ENCODE measurements at regions not wholly inside any gene's neighbourhood (a gene's known extent, or its start where the extent isn't known, plus 50 kb on each side); places are given as distances from the start of the nearest gene placed in this dataset.

DNA sequence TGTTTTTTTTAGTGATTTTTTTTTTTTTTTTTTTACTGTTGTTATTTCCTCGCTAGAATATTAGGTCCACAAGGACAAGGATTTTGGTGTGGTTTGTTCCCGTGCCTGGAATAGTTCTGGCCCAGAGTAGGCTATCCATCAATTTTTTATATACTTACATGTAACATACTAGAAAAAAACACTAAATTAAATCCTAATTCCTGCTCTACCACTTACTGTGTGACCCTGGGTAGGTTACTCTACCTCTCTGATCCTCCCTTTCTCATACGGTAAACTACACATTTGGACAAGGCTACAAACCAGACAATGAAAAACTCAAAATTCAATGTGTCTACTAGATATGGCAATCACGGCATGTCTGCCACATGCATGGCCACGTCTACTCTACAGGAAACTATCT, 141.3 kb upstream of the ABCA1 start:
- H3K9me3 Mint-ChIP-seq = no peaks in the 10 kb centered on the region
- no peak overlapping the region for H3K4me3 Mint-ChIP-seq
- ChIA-PET CTCF (no interaction called here), POLR2A (no interaction called here)
- no peak overlapping the region for H3K27ac Mint-ChIP-seq
- TF ChIP-seq, protein P1, sequence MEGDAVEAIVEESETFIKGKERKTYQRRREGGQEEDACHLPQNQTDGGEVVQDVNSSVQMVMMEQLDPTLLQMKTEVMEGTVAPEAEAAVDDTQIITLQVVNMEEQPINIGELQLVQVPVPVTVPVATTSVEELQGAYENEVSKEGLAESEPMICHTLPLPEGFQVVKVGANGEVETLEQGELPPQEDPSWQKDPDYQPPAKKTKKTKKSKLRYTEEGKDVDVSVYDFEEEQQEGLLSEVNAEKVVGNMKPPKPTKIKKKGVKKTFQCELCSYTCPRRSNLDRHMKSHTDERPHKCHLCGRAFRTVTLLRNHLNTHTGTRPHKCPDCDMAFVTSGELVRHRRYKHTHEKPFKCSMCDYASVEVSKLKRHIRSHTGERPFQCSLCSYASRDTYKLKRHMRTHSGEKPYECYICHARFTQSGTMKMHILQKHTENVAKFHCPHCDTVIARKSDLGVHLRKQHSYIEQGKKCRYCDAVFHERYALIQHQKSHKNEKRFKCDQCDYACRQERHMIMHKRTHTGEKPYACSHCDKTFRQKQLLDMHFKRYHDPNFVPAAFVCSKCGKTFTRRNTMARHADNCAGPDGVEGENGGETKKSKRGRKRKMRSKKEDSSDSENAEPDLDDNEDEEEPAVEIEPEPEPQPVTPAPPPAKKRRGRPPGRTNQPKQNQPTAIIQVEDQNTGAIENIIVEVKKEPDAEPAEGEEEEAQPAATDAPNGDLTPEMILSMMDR (IDR thresholded peaks at IDR 0.05) = no peak
- no peaks in the 10 kb centered on the region for H3K36me3 Mint-ChIP-seq (ENCODE audit: low read depth)
- peaks cover 2% of the 10 kb centered on the region for H3K27me3 Mint-ChIP-seq
- H3K4me1 Mint-ChIP-seq (ENCODE audit: low read depth) = no peaks in the 10 kb centered on the region
- intact Hi-C loops (cut with micrococcal nuclease) = no loop called here
- DNase-seq = no peak
- no peak for ATAC-seq

- no peaks in the 10 kb centered on the region for H3K4me1 Mint-ChIP-seq (ENCODE audit: low read depth)
- no peak overlapping the region for H3K27ac Mint-ChIP-seq
- H3K9me3 Mint-ChIP-seq = no peaks in the 10 kb centered on the region
- intact Hi-C loops (cut with micrococcal nuclease) = no loop called here
- ChIA-PET POLR2A (interaction anchor here (0.5 kb wide), 1 partner anchor 31 kb away, joined by 3 read pairs; no protein-coding TSS in a partner anchor), CTCF (no interaction called here)
- DNase-seq (no peak), ATAC-seq (no peak)
- TF ChIP-seq, protein P1 (IDR thresholded peaks at IDR 0.05) = no peak
- H3K36me3 Mint-ChIP-seq (ENCODE audit: low read depth) = no peaks in the 10 kb centered on the region
- no peak overlapping the region for H3K4me3 Mint-ChIP-seq
- H3K27me3 Mint-ChIP-seq = peaks cover 2% of the 10 kb centered on the region
Measured at GRCh38 chr9:105069696-105070095, 141.7 kb upstream of the ABCA1 start.

GRCh38 chr9:105070176-105070575, 142.2 kb upstream of the ABCA1 start:
- H3K4me3 Mint-ChIP-seq = no peak overlapping the region
- ChIA-PET CTCF (no interaction called here), POLR2A (interaction anchor here (0.5 kb wide), 1 partner anchor 31 kb away, joined by 3 read pairs; no protein-coding TSS in a partner anchor)
- DNase-seq (no peak), ATAC-seq (no peak)
- no peaks in the 10 kb centered on the region for H3K36me3 Mint-ChIP-seq (ENCODE audit: low read depth)
- H3K27me3 Mint-ChIP-seq = no peaks in the 10 kb centered on the region
- TF ChIP-seq, protein P1 (IDR thresholded peaks at IDR 0.05) = no peak
- no peaks in the 10 kb centered on the region for H3K4me1 Mint-ChIP-seq (ENCODE audit: low read depth)
- intact Hi-C loops (cut with micrococcal nuclease) = no loop called here
- H3K9me3 Mint-ChIP-seq = no peaks in the 10 kb centered on the region
- H3K27ac Mint-ChIP-seq = no peak overlapping the region

DNA sequence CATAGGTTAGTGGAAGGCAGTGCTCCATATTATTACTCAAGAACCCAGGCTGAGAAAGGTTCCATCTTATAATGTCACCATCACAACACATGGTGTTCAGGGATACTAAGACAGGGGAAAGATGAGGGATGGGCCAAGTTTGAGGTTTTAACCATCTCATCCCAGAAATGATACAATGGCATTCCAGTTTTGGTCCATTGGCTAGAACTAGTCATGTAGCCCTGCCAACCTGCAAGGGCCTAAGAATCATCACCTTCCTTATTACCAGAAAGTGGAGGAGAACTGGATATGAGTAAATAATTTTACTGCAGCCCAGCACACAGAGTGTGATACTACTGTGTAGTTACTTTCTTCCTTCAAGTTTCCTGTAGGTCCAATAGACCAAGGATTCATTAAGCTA, 144.5 kb upstream of the ABCA1 start:
- H3K9me3 Mint-ChIP-seq = no peaks in the 10 kb centered on the region
- no peak overlapping the region for H3K27ac Mint-ChIP-seq
- CTCF ChIA-PET = no interaction called here
- no peaks in the 10 kb centered on the region for H3K36me3 Mint-ChIP-seq (ENCODE audit: low read depth)
- no peak for DNase-seq
- ATAC-seq = no peak
- no peaks in the 10 kb centered on the region for H3K27me3 Mint-ChIP-seq
- POLR2A ChIA-PET = no interaction called here
- TF ChIP-seq, protein P1 (IDR thresholded peaks at IDR 0.05) = no peak
- H3K4me1 Mint-ChIP-seq (ENCODE audit: low read depth) = no peaks in the 10 kb centered on the region
- no peak overlapping the region for H3K4me3 Mint-ChIP-seq
- intact Hi-C loops (cut with micrococcal nuclease) = no loop called here

GRCh38 chr9:105073147-105073546, 145.2 kb upstream of the ABCA1 start:
- no peaks in the 10 kb centered on the region for H3K9me3 Mint-ChIP-seq
- CTCF ChIA-PET = no interaction called here

More at GRCh38 chr9:105073147-105073546, 145.2 kb upstream of the ABCA1 start:
- TF ChIP-seq, protein P1 (IDR thresholded peaks at IDR 0.05) = no peak
- no peaks in the 10 kb centered on the region for H3K4me1 Mint-ChIP-seq (ENCODE audit: low read depth)
- intact Hi-C loops (cut with micrococcal nuclease) = no loop called here
- POLR2A ChIA-PET = no interaction called here
- H3K4me3 Mint-ChIP-seq = no peak overlapping the region
- no peak overlapping the region for H3K27ac Mint-ChIP-seq
- no peaks in the 10 kb centered on the region for H3K27me3 Mint-ChIP-seq
- no peaks in the 10 kb centered on the region for H3K36me3 Mint-ChIP-seq (ENCODE audit: low read depth)
- DNase-seq (no peak), ATAC-seq (no peak)

Measured in activated CD8-positive, alpha-beta T cell treated with anti-CD3 and anti-CD28 coated beads for 36 hours (primary cell).